ENCODE measurements at regions not wholly inside any gene's neighbourhood (a gene's known extent, or its start where the extent isn't known, plus 50 kb on each side); places are given as distances from the start of the nearest gene placed in this dataset.
A peak's percentile ranks its signal among the peaks of the same experiment; 100 is the strongest.

DNA sequence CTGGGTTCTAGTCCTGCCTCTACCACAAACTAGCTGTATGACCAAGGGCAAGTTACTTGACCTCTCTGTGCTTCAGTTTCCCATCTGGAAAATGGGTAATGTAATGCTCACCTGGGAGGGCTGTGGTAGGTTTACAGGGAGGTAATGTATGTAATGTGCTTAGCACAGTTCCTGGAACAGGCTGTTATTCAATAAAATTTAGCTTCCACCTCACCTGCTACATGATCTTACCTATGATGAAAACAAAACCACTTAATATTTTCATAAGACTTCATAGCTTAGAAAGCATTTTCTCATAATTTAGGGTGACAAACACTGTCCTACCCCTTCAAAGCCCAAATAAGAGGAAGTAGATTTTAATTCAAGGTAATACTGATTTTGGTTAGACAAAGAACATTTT, 530.6 kb downstream of the FUT8 start:
- DNase-seq: no peak
- intact Hi-C loops (cut with DNase I): no loop called here

DNA sequence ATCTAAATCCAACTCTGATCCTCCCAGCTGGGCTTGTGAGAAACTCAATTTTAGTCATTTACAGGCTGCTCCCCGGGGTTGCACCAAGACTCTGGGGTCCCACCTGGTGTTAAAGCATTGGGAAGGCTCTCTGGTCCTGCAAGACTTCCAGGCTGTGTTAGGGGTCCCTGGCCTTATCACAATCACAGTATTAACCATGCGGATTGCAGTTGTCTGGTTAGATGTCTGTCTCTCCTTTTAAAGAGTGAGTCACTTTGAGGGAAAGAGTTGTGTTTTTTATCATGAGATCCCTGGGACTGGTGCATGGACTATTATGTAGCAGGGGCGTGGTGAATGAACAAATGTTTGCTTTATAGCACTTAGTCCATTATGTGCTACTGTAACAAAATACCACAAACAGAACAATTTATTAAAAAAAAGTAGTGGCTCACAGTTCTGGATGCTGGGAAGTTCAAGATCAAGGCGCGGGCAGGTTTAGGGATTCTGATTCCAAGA, 531.4 kb downstream of the FUT8 start:
- DNase-seq: no peak
- intact Hi-C loops (cut with DNase I): no loop called here

DNA sequence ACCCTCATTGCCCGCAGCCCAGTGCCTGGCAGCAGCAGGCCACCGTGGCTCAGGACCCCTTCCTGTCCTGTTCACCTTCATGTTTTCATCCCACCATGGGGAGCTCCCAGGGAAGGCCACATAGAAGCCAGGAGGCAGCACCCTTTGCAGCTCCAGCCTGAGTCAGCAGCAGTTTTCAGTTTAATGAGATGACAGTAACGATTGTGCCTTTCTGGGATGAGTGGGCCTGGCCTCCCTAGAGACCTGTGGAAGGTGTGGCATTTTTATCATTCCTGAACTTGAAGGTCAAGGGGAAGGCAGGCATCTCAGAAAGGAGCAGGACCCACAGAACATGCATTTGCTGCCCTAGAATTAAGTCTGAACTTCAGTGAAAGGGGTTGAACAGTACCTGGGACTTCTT, 532.8 kb downstream of the FUT8 start:
- DNase-seq: no peak
- intact Hi-C loops (cut with DNase I): no loop called here

DNA sequence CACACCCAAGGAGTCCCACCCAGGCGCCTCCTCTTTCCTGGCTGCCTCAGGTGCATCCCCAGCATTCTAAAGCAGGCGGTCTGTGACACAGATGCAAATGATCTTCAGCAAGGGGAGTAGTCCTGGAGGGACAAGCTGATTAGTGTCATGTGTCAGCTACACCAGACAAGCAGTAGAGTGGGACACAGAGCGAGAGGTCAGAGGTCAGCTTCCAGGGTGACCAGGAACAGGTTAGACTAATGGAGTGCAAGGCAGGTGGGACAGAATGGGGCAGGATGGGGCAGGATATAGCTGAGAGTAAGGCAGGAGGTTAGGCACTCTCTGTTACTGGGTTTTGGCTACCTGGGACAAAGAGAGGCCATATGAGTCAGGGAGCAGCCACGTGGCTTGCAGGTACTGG, 534.0 kb downstream of the FUT8 start:
- DNase-seq: no peak
- intact Hi-C loops (cut with DNase I): no loop called here

DNA sequence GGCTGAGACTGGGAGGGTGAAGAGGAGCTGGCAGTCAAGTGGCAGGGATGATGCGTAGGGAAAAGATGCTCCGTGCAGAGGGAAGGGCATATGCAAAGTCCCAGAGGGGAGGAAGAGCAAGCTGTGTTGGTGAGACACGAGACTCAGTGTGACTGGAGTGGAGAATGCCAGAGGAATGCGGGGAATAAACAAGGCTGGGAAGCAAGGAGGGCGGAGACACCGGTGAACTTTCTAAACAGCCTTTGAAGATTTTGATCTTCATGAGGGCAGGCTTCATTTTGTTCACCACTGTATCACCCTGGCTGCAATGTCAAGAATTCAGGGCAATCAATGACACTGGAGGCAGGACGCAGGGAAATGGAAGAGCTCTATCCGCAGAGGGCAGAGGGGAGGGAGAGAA, 535.8 kb downstream of the FUT8 start:
- DNase-seq: no peak
- intact Hi-C loops (cut with DNase I): no loop called here

DNA sequence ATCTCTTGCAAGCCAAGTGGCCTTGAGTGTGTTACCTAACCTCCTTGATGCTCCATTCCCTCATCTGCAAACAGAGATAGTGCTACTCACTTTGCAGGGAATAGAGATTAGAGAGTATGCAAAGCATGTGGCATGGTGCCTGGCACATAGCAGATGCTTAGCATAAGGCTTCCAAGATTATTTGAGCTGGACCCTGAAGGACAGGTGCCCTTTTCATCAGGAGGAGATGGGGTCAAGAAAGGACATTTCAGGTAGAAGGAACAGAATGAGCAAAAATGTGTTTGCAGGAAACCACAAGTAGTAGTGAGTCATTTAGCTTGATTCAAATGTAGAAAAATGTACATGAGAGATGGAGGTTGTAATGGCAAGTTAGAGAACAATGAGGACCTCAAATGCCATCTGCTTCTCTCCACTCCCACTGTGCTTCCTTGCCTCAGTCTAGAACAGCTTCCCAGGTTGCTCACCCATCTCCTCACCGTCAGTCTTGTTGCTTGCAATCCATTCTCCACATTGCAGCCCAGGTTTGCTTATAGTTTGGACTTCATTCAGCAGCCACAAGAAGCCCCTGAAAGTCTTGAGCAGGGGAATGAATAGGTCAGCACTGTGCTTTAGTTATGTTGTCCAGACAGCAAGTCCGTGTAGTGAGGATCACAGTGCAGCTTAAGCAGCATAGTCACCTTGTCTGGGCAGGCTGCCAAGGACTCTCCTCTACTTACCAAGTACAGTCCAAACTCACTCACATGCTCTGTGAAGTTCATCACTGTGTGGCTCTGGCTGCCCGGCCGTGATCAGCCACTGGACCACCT, 536.3 kb upstream of the CCDC196 start:
- peak in 2 of 42 donors; percentile 4 to 26 for DNase-seq
- intact Hi-C loops (cut with DNase I): loop anchor here (10.0 kb wide), 1 partner anchor 125 kb away; no protein-coding TSS in a partner anchor

DNA sequence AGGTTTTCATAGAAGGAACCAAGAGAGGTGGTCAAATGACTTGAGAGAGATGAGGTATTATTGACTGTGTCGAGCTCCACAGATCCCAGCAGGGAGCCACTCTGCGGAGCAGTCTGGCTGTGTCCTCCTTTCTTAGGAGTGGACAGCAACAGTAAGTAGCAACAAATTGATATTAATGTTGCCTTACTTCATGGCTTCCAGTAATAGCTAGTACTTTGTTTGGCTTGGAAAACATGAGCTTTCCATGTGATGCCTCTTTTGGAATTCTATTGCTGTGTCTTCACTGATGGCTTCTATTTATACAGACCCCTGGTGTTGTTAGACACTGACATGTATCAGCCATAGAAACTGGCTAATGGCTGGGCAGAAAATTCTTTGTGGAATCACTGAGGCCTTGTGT, 531.2 kb upstream of the CCDC196 start:
- DNase-seq: no peak
- intact Hi-C loops (cut with DNase I): loop anchor here (10.0 kb wide), 1 partner anchor 120 kb away; no protein-coding TSS in a partner anchor

DNA sequence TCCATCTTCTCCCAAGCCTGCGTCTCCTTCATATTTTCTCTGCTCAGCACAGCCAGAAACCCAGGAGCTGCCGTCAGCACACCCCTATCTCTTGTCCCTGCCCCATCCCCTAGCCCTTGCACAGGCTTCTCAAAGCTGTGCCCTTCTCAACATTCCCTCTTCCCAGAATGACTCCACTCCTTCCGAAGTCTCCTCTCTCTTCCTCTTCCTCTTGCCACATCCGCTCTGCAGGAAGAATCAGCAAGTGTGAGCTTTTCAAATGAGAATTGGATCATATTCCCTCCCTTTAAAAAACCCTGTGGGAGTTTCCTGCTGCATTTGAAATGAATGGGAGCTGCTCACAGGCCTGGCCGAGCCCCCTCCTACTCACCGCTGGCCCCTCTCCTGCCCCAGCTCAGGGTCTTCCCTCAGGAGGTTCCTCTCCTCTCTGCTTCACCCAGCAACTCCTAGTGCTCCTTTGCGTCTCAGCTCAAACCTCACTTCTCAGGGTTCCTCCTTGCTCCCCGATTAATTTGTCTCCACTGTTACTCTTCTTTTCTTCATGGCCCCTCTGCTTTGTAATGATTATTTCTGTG, 528.5 kb upstream of the CCDC196 start:
- intact Hi-C loops (cut with DNase I): loop anchor here (10.0 kb wide), 1 partner anchor 117 kb away; no protein-coding TSS in a partner anchor
- DNase-seq: no peak

DNA sequence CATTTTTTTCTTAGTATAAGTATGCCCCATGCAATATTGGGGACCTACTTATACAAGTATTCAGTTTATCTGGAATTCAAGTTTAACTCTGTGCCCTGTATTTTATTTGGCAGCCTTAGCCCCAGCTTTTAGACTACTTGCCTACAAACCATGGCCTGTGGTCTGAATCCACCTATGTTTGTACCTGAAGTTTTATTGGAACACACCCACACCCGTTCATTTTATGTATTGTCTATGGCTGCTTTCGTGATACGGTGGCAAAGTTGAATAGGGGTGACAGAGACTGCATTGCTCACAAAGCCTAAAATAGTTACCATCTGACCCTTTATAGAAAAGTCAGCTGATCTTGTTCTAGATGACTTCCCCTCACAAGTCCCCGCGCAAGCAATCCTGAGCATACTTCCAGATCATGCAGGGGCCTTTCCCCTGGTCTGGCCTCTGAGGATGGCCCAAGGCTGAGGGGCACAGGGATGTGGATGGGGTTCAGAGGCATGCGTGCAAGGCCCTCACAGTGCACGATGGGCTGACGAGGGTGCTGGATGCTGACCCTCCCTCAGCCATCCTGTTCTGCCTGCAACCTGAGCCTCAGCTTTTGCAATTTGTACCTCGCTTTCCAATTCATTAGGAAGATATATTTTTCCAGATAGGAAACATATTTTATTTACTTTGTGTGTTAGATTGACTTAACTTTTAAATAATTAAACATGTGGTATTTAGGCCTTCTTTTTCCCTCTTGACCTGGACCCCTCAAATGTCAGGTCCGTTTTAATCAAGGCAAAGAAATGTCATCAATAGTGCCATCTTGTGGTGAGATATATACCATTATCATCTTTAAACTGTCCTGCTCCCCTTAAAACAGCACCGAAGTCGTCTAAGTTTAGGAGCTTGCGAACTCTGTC, 527.3 kb upstream of the CCDC196 start:
- intact Hi-C loops (cut with DNase I): loop anchor here (10.0 kb wide), 1 partner anchor 116 kb away; no protein-coding TSS in a partner anchor
- DNase-seq: peak in 2 of 42 donors; percentile 19 to 27

DNA sequence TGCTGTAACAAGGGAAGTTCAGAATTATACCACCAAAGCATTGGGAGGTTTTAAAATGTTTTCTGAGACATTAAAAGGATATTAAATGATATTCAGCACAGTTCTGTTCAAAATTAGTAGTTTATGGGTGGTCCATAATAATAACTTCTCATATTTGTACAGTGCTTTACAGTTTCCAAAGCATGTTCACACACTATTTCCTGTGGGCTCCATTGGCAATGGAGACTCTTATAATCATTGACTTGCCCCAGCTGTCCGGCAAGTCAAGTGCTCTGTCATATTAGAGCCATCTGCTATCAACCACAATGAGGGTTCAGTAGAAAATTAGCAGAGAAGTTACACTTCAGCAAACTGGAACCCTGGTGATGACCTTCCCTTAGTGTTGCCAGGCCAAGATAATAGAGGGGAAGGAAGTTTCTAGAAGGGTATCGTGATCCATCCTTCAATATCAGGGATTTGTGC, 526.6 kb upstream of the CCDC196 start:
- intact Hi-C loops (cut with DNase I): loop anchor here (2.0 to 10.0 kb wide), 2 partner anchors 115 to 795 kb away; no protein-coding TSS in a partner anchor

DNA sequence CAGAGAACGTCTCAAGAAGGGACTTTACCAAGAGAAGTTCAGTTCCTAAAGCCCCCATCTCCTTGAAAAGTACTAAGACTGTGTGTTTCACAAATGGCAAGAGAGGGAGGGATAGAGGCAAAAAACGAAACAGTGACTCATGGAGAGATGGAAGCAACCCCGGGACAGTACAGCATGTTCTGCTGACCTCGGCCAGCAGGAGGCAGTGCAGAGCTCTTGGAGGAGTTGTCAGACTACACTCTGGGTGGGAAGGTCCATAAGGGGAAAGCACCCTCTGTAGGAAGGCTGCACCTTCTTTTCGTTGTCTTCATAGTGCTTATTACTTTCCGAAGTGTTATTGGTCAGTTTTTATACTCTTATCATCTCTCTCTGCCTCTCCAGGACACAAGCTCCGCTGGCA, 525.2 kb upstream of the CCDC196 start:
- peak in 35 of 42 donors; percentile 12 to 78 (median 47) for DNase-seq
- intact Hi-C loops (cut with DNase I): loop anchor here (2.0 kb wide), 1 partner anchor 796 kb away; no protein-coding TSS in a partner anchor

More for the DNA sequence above, 526.6 kb upstream of the CCDC196 start:
- no peak for DNase-seq

DNA sequence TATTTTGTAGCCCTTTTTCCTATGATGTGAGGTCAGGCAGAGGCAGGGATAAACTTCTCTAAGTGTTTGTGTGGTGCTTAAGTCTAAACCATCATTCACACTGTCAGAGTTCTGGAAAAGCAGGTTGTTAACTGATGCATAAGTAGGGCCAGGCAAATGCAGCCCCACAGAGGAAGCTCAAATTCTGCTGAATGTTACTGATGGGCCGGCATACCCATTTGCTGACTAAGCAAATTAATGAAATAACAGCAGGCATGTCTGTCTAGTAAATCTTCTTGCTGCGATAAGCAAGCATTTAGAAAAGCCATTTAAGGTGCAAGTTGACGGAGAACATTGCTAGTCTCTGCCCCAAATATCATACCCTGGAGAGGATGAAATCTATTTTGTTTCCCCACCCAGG, 523.2 kb upstream of the CCDC196 start:
- DNase-seq: no peak
- intact Hi-C loops (cut with DNase I): no loop called here

DNA sequence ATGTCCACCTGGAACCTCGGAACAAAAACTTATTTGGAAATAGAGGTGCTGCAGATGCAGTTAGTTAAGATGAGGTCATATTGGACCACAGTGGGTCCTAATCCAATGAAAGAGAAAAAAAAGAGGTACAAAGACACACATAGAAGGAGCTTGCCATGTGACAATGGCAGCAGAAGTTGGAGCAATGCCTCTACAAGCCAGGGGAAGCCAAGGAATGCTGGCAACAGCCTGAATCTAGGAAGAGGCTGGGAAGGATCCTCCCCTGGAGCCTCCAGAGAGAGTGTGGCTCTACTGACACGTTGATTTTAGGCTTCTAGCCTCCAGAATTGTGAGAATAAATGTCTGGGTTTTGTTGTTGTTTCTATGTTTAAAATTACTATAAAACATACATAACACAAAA, 521.8 kb upstream of the CCDC196 start:
- no peak for DNase-seq

DNA sequence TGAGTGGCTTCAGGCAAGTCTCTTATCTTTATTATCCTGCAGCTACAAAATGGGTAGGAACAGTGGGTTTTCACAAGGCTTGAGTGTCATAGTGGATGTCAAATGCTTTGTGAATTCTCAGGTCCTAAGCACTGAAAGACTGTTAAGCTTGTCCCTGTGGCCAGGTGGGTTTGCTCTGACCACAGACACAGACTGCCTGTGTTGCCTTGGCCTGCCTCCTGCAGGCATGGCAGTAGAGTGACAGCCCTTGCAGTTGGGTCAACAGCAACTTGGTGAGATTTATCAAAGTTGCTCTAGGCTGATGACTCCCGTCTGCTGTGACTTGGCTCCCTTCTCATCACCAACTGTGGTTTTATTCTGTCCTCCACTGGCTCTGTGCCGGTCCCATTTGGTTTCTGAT, 520.0 kb upstream of the CCDC196 start:
- intact Hi-C loops (cut with DNase I): no loop called here

More for the DNA sequence above, 521.8 kb upstream of the CCDC196 start:
- intact Hi-C loops (cut with DNase I): no loop called here

DNA sequence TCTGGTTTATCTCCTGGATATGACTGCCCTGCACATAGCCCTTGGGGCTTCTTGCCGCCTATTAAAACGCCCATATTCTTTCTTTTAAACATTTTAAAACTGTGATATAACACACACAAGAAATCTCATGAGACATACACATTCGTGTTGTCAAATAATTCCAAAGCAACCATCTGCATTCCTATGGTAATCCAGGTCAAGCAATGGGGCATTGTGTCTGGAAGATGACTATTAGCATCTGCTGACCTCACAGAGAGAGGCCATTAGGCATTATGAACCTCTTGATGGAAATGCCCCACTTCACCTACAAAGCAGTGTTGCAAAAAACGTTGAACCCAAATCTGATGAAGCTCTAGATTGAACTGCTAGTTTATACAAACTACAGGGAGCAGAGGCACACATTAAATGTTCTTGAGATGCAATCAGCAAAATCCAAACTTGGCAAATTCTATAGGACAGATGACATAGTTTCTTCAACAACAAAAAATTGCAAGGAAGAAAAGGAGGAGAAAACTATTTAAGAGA, 513.8 kb upstream of the CCDC196 start:
- intact Hi-C loops (cut with DNase I): no loop called here
- DNase-seq: no peak

More for the DNA sequence above, 520.0 kb upstream of the CCDC196 start:
- no peak for DNase-seq

DNA sequence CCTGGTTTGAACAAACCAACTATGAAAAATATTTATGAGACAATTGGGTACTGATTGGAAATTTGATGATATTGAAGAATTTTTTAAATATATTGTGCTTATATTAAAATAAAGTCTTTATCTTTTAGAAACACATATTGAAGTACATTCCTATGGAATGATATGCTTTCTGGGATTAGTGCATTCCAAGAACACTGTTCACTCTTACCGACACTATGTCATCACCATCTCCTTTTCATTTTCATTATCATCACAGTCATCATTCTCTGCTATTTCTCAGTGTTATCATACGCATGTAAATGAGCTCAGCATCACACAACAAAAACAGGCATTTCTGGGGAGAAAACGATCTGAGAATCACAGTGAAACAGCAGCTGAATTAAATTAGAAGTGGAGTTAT, 513.3 kb upstream of the CCDC196 start:
- intact Hi-C loops (cut with DNase I): no loop called here
- DNase-seq: no peak

DNA sequence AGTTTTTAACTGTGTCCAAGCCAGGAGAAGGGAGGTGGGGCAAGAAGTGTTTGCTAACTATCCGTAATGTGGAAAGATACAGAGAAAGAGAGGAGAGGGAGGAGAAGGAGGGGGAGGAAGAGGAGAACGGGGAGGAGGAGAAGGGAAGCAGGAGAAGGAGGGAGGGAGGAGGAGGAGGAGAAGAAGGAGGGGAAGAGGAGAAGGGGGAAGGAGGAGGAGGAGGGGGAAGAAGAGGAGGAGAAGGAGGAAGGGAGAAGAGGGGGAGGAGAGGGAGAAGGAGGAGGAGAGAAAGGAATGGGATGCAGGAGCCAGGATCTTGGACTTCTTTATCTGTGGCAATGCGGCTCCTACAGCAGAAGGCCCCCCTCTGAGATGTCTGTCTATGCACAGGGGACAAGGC, 510.3 kb upstream of the CCDC196 start:
- intact Hi-C loops (cut with DNase I): no loop called here
- DNase-seq: no peak

DNA sequence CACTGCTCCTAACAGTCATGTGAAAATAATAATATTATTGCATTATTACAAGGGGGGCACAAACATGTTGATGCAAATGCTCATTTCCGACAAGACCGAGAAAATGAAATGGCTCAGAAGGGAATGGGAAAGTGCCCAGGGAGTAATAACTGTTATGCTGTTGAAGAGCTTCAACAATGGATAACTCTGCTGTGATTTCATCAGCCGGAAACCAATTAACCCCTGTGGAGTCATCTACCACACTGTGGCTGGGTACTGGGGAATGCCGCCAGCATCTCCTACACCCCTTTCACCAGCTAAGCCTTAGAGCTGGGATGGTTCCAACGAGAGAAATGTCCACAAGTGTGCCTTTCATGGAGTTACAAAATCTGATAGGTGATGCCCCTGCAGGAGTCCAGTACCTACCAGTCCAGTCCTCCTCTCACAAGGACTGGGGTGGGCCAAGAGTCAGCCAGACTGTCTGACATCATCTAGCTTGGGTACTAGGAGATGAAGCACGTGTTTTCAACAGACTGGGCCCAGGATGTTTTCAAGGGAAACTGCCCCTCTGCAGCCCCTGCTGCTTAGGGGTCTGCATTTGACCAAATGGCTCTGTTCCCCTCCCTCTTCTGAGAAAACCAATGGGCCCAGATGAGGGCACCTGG, 509.3 kb upstream of the CCDC196 start:
- intact Hi-C loops (cut with DNase I): no loop called here
- DNase-seq: no peak

Data from head of caudate nucleus (tissue), 42 donors.